Uterus (tissue), 3 donors: ENCODE measurements at regions not wholly inside any gene's neighbourhood (a gene's known extent, or its start where the extent isn't known, plus 50 kb on each side); places are given as distances from the start of the nearest gene placed in this dataset.

Source experiments
- DNase-seq, 2 donors: peaks; one replicate each; pipeline ENCODE4 v3.0.0-alpha.2; 2019 to 2020
- H3K27ac ChIP-seq, 2 donors: fragments of 200-600 bp; sonication (generic); 1 replicate in 1 of 2; 2 replicates in 1 of 2; pipeline ENCODE4 v1.5.1; 2016 to 2018
- H3K27me3 ChIP-seq, 2 donors: fragments of 200-600 bp; sonication (generic); one replicate each; pipeline ENCODE4 v1.5.1; 2018 to 2019; ENCODE audit warnings: control low read depth in 1 of 2
- H3K36me3 ChIP-seq, 2 donors: fragments of 200-600 bp; sonication (generic); one replicate each; pipeline ENCODE4 v1.5.1; 2019; ENCODE audit warnings: control low read depth in 1 of 2
- H3K4me1 ChIP-seq, 2 donors: fragments of 200-600 bp; sonication (generic); one replicate each; pipeline ENCODE4 v1.5.1; 2018 to 2019; ENCODE audit warnings: control low read depth in 1 of 2
- H3K4me3 ChIP-seq, 2 donors: fragments of 200-600 bp; sonication (generic); 1 replicate in 1 of 2; 2 replicates in 1 of 2; pipeline ENCODE4 v1.5.1; 2018 to 2019; ENCODE audit warnings: mild to moderate bottlenecking in 1 of 2
- H3K9me3 ChIP-seq, 2 donors: fragments of 200-600 bp; sonication (generic); one replicate each; pipeline ENCODE4 v1.5.1; 2019; ENCODE audit warnings: control low read depth in 1 of 2
- POLR2A ChIP-seq, 2 donors: fragments of 450-650 bp; IDR thresholded peaks; one replicate each; pipeline ENCODE4 v1.6.1; 2016; ENCODE audit warnings: antibody characterized with exemption in 2 of 2, mild to moderate bottlenecking in 1 of 2, moderate library complexity in 1 of 2
- intact Hi-C: fragments of 100-400 bp; cut with DNase I; formaldehyde crosslinking; loops from one replicate; pipeline ENCODE4 v1.15.1; 2023; ENCODE audit warnings: low total_unique reads
- TF ChIP-seq, protein P1 (sequence below), 4 experiments: fragments of 200-600 bp in 2 of 4; fragments of 450-650 bp in 2 of 4; sonication (generic) in 2 of 4; IDR thresholded peaks; one replicate each; pipeline ENCODE4 v1.5.1; 2016 to 2019; ENCODE audit warnings: antibody characterized with exemption in 4 of 4, mild to moderate bottlenecking in 2 of 4, moderate library complexity in 1 of 4
- donor health status: DM: yes; HTN: yes; CAD: no.

DNA sequence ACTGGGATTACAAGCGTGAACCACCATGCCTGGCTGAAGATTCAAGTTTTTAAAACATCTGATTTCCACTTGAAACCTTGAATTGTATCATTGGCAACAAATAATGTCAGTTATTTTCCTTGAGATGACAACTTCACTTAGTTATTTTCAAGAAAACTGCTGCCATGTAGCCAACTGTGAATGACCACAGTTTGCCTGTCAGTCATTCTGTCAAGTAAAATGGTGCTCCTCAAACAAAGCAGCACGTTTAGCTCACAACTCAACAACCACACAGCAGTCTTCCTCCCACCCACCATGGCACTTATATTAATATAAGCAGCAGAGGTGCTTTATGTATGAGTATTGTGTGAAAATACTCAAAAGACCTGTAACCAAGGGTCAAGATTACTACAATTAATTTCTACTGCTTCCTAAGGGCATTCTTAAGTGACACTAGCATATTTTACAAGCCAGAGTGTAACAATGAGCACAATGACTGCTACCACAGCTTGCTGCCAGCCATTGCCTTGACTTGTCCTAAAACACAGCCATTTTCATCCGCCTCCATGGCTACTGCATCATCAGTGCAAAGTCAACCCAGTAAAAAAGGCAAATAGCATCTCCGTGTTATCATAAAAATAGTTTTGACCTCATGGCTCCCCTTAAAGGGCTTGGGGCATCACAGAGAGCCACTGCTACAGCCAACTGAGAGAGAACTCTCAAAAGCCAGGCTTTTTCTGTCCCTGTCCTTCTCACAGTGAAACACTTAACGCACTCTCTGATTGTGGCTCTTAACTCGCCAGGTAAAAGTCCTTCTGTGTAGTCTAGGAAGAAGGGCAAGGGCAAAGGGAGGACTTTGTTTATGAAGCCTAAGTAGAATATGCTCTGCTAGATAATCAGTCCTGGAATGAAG lies 96.4 kb upstream of the TAB2 start:
- Histone ChIP-seq H3K27ac (no peak overlapping the region), H3K36me3 (no peaks in the 10 kb centered on the region), H3K4me1 (no peaks in the 10 kb centered on the region), H3K27me3 (no peaks in the 10 kb centered on the region), H3K4me3 (no peak overlapping the region), H3K9me3 (no peaks in the 10 kb centered on the region)
- intact Hi-C loops: no loop called here
- no peak for DNase-seq
- TF ChIP-seq, protein P1, sequence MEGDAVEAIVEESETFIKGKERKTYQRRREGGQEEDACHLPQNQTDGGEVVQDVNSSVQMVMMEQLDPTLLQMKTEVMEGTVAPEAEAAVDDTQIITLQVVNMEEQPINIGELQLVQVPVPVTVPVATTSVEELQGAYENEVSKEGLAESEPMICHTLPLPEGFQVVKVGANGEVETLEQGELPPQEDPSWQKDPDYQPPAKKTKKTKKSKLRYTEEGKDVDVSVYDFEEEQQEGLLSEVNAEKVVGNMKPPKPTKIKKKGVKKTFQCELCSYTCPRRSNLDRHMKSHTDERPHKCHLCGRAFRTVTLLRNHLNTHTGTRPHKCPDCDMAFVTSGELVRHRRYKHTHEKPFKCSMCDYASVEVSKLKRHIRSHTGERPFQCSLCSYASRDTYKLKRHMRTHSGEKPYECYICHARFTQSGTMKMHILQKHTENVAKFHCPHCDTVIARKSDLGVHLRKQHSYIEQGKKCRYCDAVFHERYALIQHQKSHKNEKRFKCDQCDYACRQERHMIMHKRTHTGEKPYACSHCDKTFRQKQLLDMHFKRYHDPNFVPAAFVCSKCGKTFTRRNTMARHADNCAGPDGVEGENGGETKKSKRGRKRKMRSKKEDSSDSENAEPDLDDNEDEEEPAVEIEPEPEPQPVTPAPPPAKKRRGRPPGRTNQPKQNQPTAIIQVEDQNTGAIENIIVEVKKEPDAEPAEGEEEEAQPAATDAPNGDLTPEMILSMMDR (IDR thresholded peaks at IDR 0.05): no peak
- no peak for TF ChIP-seq POLR2A (IDR thresholded peaks at IDR 0.05)

DNA sequence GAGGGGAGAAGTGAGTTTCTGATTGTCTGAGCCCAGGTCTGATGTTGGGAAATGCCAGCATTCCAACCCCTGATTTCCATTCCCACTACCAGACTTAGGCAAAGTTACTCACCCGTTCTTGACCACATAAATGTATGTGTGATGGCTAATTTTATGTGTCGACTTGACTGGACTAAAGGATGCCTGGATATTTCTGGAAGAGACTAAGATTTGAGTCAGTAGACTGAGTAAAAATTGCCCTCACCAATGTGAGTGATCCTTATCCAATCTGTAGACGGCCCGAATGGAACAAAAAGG lies 95.8 kb upstream of the TAB2 start:
- Histone ChIP-seq H3K4me3 (no peak overlapping the region), H3K36me3 (no peaks in the 10 kb centered on the region), H3K4me1 (no peaks in the 10 kb centered on the region), H3K9me3 (no peaks in the 10 kb centered on the region), H3K27ac (no peak overlapping the region), H3K27me3 (no peaks in the 10 kb centered on the region)
- TF ChIP-seq, protein P1 (IDR thresholded peaks at IDR 0.05): no peak
- TF ChIP-seq POLR2A (IDR thresholded peaks at IDR 0.05): no peak
- no peak for DNase-seq
- intact Hi-C loops: no loop called here

DNA sequence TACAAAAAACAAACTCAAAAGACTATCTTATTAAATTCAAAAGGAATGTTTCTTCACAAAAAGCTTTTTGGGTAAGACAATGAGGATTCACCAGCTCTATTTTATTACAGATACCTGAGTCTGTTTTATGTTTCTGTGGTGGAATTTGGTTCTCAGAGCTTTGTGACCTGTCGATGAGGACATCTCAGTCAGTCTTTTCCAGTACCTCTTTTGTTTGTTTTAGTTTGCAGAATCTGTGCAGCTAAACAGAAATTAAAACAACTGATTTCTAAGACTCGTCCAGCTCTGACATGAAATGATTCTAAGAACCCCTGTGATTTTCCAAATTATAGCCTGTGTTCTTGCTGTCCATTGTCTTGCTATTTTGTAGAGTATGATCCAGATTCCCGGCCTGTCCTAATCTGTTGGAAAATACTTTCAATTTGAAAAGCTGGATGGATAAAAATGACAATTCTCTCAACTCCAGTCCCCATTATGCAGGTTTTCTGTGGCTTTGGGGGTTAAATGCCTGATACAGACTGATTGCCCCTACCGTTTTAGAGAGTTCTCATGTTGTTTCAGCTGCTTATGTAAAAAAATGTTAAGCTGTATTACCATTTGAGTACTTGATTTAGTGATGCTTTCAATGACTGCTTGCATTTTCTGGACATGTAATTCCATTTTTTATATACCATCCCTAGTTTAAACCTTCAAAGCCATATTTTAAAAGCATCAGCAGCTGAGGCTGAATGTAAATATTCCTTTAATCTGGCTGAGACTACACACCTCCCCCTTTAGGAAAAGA lies 94.2 kb upstream of the TAB2 start:
- Histone ChIP-seq H3K27ac (no peak overlapping the region), H3K36me3 (no peaks in the 10 kb centered on the region), H3K4me3 (no peak overlapping the region), H3K4me1 (no peaks in the 10 kb centered on the region), H3K27me3 (no peaks in the 10 kb centered on the region), H3K9me3 (no peaks in the 10 kb centered on the region)
- no peak for DNase-seq
- TF ChIP-seq POLR2A (IDR thresholded peaks at IDR 0.05): no peak
- TF ChIP-seq, protein P1 (IDR thresholded peaks at IDR 0.05): no peak
- intact Hi-C loops: no loop called here

DNA sequence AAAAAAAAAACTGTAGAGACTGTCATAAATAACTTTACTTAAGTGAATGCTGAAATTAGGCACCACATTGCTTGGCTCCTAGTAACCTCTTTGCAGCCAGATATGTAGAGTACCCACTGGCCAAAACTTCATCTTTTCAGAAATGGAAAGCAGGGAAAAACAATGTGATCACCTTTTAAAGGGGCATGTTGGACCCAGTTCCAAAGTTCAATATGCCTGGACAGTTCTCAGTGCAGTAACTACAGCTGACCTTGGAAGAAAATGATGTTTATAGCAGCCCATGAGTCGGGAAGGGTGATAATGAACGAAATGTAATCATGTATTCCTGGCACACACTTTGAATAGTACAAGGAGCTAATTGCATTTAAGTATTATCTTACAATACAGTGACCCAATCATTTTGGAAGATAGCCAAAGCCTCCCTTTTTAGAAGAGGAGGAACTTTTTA lies 93.6 kb upstream of the TAB2 start:
- Histone ChIP-seq H3K9me3 (no peaks in the 10 kb centered on the region), H3K27ac (no peak overlapping the region), H3K4me3 (no peak overlapping the region), H3K4me1 (no peaks in the 10 kb centered on the region), H3K36me3 (no peaks in the 10 kb centered on the region), H3K27me3 (no peaks in the 10 kb centered on the region)
- intact Hi-C loops: no loop called here
- DNase-seq: no peak
- no peak for TF ChIP-seq POLR2A (IDR thresholded peaks at IDR 0.05)
- TF ChIP-seq, protein P1 (IDR thresholded peaks at IDR 0.05): no peak

DNA sequence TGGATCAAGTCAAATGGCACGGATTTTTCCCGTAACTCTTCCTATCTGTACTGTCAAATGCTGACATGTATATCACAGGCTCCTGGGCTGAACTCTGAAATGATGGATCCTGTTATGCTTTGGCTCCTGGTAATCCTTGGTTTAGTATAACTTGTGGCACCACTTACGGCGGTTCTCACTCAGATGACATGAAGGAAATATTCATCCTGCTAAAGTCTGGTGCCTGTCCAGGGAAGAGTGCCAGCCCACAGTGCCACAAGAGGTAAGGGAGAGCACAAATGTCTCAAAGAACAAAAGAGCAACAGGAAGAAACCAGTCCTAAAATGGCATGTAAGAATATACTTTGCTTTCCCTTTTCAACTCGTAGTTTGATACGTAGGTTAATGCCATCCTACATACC lies 93.1 kb upstream of the TAB2 start:
- TF ChIP-seq, protein P1 (IDR thresholded peaks at IDR 0.05): no peak
- no peak for TF ChIP-seq POLR2A (IDR thresholded peaks at IDR 0.05)
- Histone ChIP-seq H3K36me3 (no peaks in the 10 kb centered on the region), H3K27me3 (no peaks in the 10 kb centered on the region), H3K4me1 (no peaks in the 10 kb centered on the region), H3K4me3 (no peak overlapping the region), H3K27ac (no peak overlapping the region), H3K9me3 (no peaks in the 10 kb centered on the region)
- no peak for DNase-seq
- intact Hi-C loops: no loop called here
